GM18508 (cell line): ENCODE measurements at regions not wholly inside any gene's neighbourhood (a gene's known extent, or its start where the extent isn't known, plus 50 kb on each side); places are given as distances from the start of the nearest gene placed in this dataset.

Experiments used
- ATAC-seq: cut with Tn5 transposase; IDR thresholded peaks from one replicate; pipeline ENCODE4 v1.9.1; 2021; ENCODE audit warnings: moderate number of reproducible peaks; ENCODE audit not compliant: insufficient read depth, unreplicated experiment

DNA sequence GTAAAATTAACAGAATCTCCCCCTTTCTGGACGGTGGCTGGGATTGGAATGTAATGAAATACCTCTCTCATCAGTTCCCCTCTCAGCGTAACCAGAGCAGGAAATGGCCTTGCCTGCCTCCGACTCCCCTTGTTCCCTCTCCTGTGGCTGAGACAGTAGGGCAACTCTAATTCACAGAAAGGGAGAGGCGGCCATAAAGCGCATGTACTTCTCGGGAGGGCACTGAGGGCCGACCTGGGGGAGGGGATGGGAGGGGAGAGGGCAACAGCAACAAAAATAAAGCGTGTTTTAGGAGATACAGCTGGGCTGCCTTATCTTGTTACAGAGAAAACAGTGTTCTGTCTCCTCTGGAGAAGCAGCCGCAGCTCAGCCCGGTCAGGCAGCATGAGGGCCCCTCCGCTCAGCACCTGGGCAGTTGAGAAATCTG lies 783.3 kb upstream of the ARRDC4 start:
- ATAC-seq: no peak

DNA sequence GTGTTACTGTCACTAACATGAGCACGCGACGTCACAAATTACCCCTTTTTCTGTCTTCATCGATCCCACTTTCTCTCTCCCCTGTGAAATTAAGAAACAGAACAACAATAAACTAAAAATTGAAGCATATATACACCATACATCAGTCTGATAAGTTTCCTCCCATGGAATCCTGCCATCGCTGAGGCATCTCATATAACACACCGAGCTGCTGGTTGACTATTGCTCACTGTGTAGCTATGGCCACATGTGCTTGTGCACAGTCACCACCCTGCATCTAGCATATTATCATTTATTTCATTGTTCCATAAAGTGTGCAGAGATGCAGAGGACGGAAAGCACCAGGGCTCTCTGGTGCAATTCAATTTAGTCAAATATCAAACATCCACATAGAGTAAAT lies 777.9 kb upstream of the ARRDC4 start:
- no peak for ATAC-seq

DNA sequence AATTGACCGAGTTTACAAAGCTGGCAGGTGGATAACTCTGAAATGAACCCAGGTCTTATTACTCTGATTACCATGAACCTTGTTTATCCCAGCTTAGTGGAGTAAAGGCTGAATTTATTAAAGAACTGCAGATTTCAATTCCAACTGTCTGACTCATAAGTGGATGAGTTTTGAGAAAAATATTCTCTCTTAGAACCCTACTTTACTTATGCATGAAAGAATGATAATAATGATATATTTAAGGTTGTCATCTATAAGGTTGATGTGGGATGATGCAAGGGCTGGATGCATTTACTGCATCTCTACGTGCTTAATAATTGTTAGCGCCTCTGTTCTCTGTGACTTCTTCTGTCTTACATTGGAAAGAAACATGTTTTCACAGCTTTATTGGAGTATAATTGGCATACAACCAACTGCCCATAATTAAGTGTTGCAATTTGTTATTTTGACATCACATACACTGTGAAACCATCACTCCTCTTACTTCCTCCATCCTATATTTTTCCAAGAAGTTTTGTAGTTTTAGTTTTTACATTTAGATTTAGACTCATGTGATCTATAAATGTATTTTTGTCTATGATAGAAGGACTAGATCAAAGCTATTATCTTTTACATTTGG lies 771.2 kb upstream of the ARRDC4 start:
- no peak for ATAC-seq

DNA sequence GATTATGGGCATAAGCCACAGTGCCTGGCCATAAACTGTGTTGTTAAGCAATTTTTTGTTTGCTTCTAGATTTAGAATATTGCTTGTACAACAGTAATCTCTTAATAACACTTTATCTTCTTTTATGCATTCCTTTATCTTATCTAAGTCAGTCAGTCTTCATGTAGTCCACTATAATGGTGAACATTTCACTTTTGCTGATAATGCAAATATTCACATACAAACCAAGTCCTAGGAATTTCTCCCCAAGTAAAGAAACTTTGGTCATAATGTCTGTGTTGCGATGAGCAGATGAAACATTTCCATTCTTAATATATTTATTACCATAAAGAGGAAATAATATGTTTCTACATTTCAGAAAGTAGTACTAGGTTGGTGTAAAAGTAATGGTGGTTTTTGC lies 765.8 kb upstream of the ARRDC4 start:
- no peak for ATAC-seq

GRCh38 chr15:97196048-97197014 lies 764.2 kb upstream of the ARRDC4 start:
- no peak for ATAC-seq

DNA sequence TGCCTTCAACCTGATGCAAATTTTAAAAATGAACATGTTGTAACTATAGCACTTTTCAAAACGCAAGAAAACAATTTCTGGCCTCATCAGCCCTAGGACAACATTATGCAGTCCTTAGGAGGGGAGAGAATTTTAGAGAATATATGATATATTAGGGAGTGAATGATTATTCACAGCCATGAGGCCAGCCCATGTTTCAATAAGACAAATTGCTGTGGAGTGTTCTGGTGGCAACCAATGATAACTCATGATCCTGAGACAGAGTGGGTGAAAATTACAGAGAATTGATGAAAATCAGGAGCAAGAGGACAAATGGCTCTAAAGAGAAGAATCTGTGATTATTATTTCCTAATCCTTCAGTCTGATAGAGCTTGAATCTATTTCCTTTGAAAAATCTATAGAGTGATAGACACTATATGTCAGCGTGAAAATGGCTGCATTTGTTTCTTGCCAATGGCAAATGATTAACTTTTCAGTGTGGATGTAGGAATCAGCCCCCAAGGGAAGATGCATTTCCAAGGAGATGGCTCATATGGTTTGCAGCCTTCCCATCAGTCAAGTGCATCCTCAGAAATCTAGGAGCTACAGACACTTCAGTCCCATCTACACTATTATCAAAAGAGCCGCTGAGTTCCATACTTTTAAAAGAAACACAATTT lies 761.0 kb upstream of the ARRDC4 start:
- ATAC-seq: no peak

DNA sequence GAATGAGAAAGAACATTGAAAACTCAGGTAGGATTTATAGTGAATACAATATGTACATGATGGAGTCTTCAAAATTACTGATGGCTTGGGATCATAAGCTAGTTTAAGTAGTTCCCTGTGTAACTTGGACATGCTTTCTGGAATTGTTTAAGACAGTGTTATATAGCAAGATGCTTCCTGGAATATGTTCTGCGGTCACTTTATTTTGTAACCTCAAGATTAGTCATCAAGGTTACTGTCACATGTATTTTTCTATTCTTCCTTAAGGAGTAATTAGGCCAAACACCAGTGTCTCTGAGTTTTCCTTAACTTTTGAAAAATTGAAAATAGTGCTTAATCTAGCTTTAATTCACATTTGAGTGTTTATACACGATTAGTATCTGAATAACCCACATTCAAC lies 760.3 kb upstream of the ARRDC4 start:
- ATAC-seq: no peak

DNA sequence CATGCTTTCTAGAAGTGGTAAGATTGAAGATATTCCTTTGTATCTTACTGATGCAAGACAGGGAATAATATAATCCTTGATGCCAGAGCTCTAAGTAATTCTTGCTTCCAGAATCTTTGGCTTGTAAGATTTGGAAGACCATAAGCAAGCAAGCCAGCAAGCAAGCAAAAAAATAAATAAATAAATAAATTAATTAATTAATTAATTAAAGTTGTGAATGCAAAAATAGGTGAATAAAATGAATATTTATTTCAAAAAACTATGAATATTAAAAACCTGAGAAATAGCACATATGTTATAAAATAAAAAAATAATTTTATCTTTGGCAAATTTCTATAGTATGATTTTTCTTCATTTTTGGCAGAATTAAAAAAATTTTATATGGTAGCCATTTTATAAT lies 750.2 kb upstream of the ARRDC4 start:
- no peak for ATAC-seq

- no peak for ATAC-seq
These were observed 744.9 kb upstream of the ARRDC4 start for GRCh38 chr15:97215629-97216028.

- no peak for ATAC-seq
These were observed 736.3 kb upstream of the ARRDC4 start for GRCh38 chr15:97224191-97224641.

- no peak for ATAC-seq
These were observed 725.5 kb upstream of the ARRDC4 start for GRCh38 chr15:97234851-97235610.

- no peak for ATAC-seq
These were observed 724.9 kb upstream of the ARRDC4 start for GRCh38 chr15:97235611-97235985.

DNA sequence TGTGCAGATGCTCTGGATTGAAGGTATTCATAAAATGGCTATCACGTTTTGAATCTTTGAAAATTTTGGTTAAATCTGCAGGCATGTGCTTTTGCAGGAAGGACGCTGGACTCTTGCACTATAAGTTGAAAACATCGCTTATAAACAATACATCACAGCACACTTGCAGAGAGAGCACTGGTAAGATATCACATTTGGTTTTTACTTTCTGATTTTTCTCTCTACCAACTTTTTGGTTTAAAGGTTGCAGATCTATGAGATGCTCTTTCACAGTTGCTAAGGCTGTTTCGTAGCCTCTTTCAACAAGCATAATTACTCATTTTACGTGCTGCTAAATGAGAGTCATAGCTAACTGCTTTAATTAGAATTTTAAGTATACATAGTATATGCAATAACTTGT lies 724.4 kb upstream of the ARRDC4 start:
- ATAC-seq: no peak

- ATAC-seq: no peak
These were observed 723.3 kb upstream of the ARRDC4 start for GRCh38 chr15:97237160-97237559.

DNA sequence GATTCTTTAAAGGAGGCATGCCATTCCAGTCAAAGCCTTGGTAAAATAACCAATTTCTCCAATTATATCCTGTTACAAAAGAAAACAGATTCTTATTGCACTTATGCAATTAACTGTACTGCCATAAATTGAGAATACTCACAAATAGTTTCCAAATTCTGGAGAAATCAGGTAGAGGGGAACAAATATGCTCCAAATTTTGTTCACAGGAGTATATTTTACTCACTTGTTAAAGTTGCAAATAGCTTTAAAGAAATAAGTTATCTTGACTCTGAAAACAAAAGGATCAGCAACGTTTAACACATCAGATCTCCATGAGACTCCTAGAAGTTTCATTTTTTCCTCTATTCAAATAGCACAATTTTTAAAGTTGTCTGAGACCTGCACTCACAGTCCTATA lies 712.1 kb upstream of the ARRDC4 start:
- ATAC-seq: no peak

- no peak for ATAC-seq
These were observed 700.6 kb upstream of the ARRDC4 start for GRCh38 chr15:97259943-97260342.

DNA sequence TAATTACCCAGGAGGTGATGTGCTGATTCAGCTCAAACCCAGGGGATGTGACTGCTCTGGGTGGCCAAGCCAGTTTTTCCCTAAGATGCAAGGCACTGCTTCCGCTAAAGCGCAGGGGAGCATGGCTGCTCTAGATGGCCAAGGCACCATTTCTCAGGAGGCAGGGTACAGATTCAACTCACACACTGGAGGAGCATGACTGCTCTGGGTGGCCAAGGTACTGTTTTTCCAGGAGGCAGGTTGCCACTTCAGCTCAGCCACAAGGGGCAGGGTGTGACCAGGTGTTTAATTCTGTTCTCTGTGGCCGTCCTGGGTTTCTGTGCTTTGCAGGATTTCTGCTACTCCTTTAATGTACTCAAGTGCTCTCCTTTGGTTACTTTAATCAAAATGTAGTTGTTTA lies 659.3 kb upstream of the ARRDC4 start:
- ATAC-seq: no peak

DNA sequence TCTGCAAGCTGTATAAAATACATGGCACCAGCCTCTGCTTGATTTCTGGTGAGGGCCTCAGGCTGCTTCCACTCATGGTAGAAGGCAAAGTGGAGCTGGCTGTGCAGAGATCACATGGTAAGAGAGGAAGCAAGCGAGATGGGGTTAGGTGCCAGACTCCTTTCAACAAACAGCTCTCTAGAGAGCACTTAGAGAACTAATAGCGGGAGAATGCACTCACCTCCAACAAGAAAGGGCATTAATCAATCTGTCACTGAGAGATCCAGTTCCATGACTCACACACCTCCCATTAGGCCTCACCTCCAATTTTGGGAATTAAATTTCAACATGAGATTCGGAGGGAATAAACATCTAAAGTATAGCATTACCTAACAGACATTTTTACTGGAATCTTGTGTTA lies 644.1 kb upstream of the ARRDC4 start:
- ATAC-seq: no peak

GRCh38 chr15:97317163-97317562 lies 643.3 kb upstream of the ARRDC4 start:
- ATAC-seq: no peak

DNA sequence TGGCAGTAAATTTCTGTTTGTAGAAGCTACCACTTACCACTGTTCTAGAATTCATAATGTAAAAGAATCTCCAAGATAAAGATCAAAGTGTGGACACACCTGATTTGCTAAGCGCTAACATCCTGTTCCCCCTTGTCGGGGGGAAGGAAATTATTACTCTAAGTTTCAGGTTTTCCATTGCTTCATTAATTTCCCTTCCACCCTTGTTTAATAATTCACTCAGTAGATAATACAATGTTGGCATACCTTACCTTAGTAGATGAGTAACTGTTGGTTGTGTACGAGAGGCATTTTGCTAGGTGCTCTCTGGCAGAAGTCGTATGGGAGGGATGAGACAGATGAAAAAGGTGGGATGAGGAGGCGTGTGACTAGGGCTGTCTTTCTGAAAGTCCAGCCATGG lies 641.2 kb upstream of the ARRDC4 start:
- ATAC-seq: no peak
